ENCODE measurements at regions not wholly inside any gene's neighbourhood (a gene's known extent, or its start where the extent isn't known, plus 50 kb on each side); places are given as distances from the start of the nearest gene placed in this dataset.

GRCh38 chr5:158286827-158287226 lies 427.9 kb upstream of the CLINT1 start:
- H3K79me2 ChIP-seq, result no peaks in the 10 kb centered on the region
- H3K4me3 ChIP-seq, result no peak overlapping the region
- no peak overlapping the region for H3K27ac ChIP-seq
- H3K27me3 ChIP-seq, result no peaks in the 10 kb centered on the region
- no peaks in the 10 kb centered on the region for H3K36me3 ChIP-seq (replicated peaks; ENCODE audit: insufficient read depth, low read depth)
- DNase-seq (ENCODE audit: low spot score), result no peak
- H3K9me2 ChIP-seq (replicated peaks; ENCODE audit: insufficient read depth), result no peaks in the 10 kb centered on the region
- WGBS (ENCODE audit: low lambda C conversion rate, missing lambda C conversion rate), result 92% methylated on average over 1 of the region's 1 CpG
- no peaks in the 10 kb centered on the region for H3K9me3 ChIP-seq (ENCODE audit: low read depth)
- TF ChIP-seq EZH2 (IDR thresholded peaks at IDR 0.05; ENCODE audit: borderline replicate concordance) (no peak), CTCF (IDR thresholded peaks at IDR 0.05; ENCODE audit: poor library complexity) (no peak), EZH2phosphoT487 (IDR thresholded peaks at IDR 0.05; ENCODE audit: low read depth, severe bottlenecking, unreplicated experiment) (no peak)
- H3K4me2 ChIP-seq, result no peak overlapping the region
- H2AFZ ChIP-seq, result no peak overlapping the region
- H4K20me1 ChIP-seq (ENCODE audit: insufficient read depth, poor library complexity, severe bottlenecking), result no peaks in the 10 kb centered on the region
- H3K4me1 ChIP-seq (ENCODE audit: insufficient read depth), result peaks cover 17% of the 10 kb centered on the region

GRCh38 chr5:158285698-158286097 lies 426.8 kb upstream of the CLINT1 start:
- Histone ChIP-seq H3K36me3 (replicated peaks; ENCODE audit: insufficient read depth, low read depth) (no peaks in the 10 kb centered on the region), H3K9me2 (replicated peaks; ENCODE audit: insufficient read depth) (no peaks in the 10 kb centered on the region), H3K79me2 (no peaks in the 10 kb centered on the region), H3K27ac (no peak overlapping the region), H3K9me3 (ENCODE audit: low read depth) (no peaks in the 10 kb centered on the region), H3K4me3 (no peak overlapping the region), H3K4me1 (ENCODE audit: insufficient read depth) (peaks cover 17% of the 10 kb centered on the region), H4K20me1 (ENCODE audit: insufficient read depth, poor library complexity, severe bottlenecking) (no peaks in the 10 kb centered on the region), H3K4me2 (no peak overlapping the region), H3K27me3 (no peaks in the 10 kb centered on the region), H2AFZ (no peak overlapping the region)
- TF ChIP-seq CTCF (IDR thresholded peaks at IDR 0.05; ENCODE audit: poor library complexity), result no peak
- no peak for TF ChIP-seq EZH2phosphoT487 (IDR thresholded peaks at IDR 0.05; ENCODE audit: low read depth, severe bottlenecking, unreplicated experiment)
- no peak for TF ChIP-seq EZH2 (IDR thresholded peaks at IDR 0.05; ENCODE audit: borderline replicate concordance)
- DNase-seq (ENCODE audit: low spot score), result no peak
- 82% methylated on average over 6 of the region's 6 CpGs for WGBS (ENCODE audit: low lambda C conversion rate, missing lambda C conversion rate)

- H3K9me3 ChIP-seq (ENCODE audit: low read depth), result no peaks in the 10 kb centered on the region
- WGBS (ENCODE audit: low lambda C conversion rate, missing lambda C conversion rate), result 81% methylated on average over 2 of the region's 2 CpGs
- no peak overlapping the region for H3K4me2 ChIP-seq
- no peak overlapping the region for H3K27ac ChIP-seq
- no peak overlapping the region for H2AFZ ChIP-seq
- H4K20me1 ChIP-seq (ENCODE audit: insufficient read depth, poor library complexity, severe bottlenecking), result no peaks in the 10 kb centered on the region
- H3K9me2 ChIP-seq (replicated peaks; ENCODE audit: insufficient read depth), result no peaks in the 10 kb centered on the region
- no peaks in the 10 kb centered on the region for H3K36me3 ChIP-seq (replicated peaks; ENCODE audit: insufficient read depth, low read depth)
- H3K79me2 ChIP-seq, result no peaks in the 10 kb centered on the region
- H3K4me1 ChIP-seq (ENCODE audit: insufficient read depth), result peaks cover 17% of the 10 kb centered on the region
- DNase-seq (ENCODE audit: low spot score), result no peak
- no peak for TF ChIP-seq EZH2 (IDR thresholded peaks at IDR 0.05; ENCODE audit: borderline replicate concordance)
- no peak for TF ChIP-seq EZH2phosphoT487 (IDR thresholded peaks at IDR 0.05; ENCODE audit: low read depth, severe bottlenecking, unreplicated experiment)
- no peak for TF ChIP-seq CTCF (IDR thresholded peaks at IDR 0.05; ENCODE audit: poor library complexity)
- H3K27me3 ChIP-seq, result no peaks in the 10 kb centered on the region
- H3K4me3 ChIP-seq, result no peak overlapping the region
Observed at GRCh38 chr5:158284242-158284641, 425.3 kb upstream of the CLINT1 start.

GRCh38 chr5:158283397-158283796 lies 424.5 kb upstream of the CLINT1 start:
- no peaks in the 10 kb centered on the region for H3K79me2 ChIP-seq
- no peaks in the 10 kb centered on the region for H3K27me3 ChIP-seq
- H3K4me2 ChIP-seq, result no peak overlapping the region
- H3K9me2 ChIP-seq (replicated peaks; ENCODE audit: insufficient read depth), result no peaks in the 10 kb centered on the region
- H2AFZ ChIP-seq, result no peak overlapping the region
- TF ChIP-seq EZH2 (IDR thresholded peaks at IDR 0.05; ENCODE audit: borderline replicate concordance) (no peak), EZH2phosphoT487 (IDR thresholded peaks at IDR 0.05; ENCODE audit: low read depth, severe bottlenecking, unreplicated experiment) (no peak), CTCF (IDR thresholded peaks at IDR 0.05; ENCODE audit: poor library complexity) (no peak)
- H3K36me3 ChIP-seq (replicated peaks; ENCODE audit: insufficient read depth, low read depth), result no peaks in the 10 kb centered on the region
- H4K20me1 ChIP-seq (ENCODE audit: insufficient read depth, poor library complexity, severe bottlenecking), result no peaks in the 10 kb centered on the region
- DNase-seq (ENCODE audit: low spot score), result no peak
- WGBS (ENCODE audit: low lambda C conversion rate, missing lambda C conversion rate), result 78% methylated on average over 4 of the region's 4 CpGs
- no peak overlapping the region for H3K27ac ChIP-seq
- no peaks in the 10 kb centered on the region for H3K9me3 ChIP-seq (ENCODE audit: low read depth)
- no peak overlapping the region for H3K4me3 ChIP-seq
- H3K4me1 ChIP-seq (ENCODE audit: insufficient read depth), result peaks cover 11% of the 10 kb centered on the region
